ENCODE measurements at regions not wholly inside any gene's neighbourhood (a gene's known extent, or its start where the extent isn't known, plus 50 kb on each side); places are given as distances from the start of the nearest gene placed in this dataset.
"Not testable (repeated sequence)": the region's sequence is repeated elsewhere in the genome, so short reads cannot be mapped to it uniquely, and the experiment has no call there.

GRCh38 chr21:22806278-22806677, 1808.1 kb downstream of the NCAM2 start:
- no peak overlapping the region for H3K4me3 ChIP-seq (ENCODE audit: low read depth, low read length)
- TF ChIP-seq, protein P1, sequence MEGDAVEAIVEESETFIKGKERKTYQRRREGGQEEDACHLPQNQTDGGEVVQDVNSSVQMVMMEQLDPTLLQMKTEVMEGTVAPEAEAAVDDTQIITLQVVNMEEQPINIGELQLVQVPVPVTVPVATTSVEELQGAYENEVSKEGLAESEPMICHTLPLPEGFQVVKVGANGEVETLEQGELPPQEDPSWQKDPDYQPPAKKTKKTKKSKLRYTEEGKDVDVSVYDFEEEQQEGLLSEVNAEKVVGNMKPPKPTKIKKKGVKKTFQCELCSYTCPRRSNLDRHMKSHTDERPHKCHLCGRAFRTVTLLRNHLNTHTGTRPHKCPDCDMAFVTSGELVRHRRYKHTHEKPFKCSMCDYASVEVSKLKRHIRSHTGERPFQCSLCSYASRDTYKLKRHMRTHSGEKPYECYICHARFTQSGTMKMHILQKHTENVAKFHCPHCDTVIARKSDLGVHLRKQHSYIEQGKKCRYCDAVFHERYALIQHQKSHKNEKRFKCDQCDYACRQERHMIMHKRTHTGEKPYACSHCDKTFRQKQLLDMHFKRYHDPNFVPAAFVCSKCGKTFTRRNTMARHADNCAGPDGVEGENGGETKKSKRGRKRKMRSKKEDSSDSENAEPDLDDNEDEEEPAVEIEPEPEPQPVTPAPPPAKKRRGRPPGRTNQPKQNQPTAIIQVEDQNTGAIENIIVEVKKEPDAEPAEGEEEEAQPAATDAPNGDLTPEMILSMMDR (IDR thresholded peaks at IDR 0.05; ENCODE audit: low read depth, low read length) = no peak

DNA sequence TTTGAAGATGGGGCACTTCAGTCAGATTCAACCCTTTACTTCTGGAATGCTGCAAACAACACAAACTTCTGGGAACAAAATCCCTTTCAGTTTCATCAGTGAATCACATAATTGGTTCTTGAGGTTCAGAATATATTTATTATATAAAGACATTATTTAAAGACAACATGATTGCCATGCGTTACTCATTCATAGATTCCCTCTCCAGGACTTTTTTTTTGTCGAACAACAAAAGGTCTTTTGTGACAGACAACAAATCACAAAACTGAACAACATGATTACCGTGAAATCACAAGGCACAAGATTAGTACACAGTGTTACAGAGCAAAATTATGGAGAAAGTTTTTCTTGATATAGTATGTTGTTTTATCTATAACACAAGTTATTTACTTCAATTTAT, 1815.0 kb downstream of the NCAM2 start:
- H3K4me3 ChIP-seq (ENCODE audit: low read depth, low read length) = no peak overlapping the region
- TF ChIP-seq, protein P1 (IDR thresholded peaks at IDR 0.05; ENCODE audit: low read depth, low read length) = no peak

GRCh38 chr21:22818681-22819485, 1820.7 kb downstream of the NCAM2 start:
- not testable (repeated sequence) for H3K4me3 ChIP-seq (ENCODE audit: low read depth, low read length)

GRCh38 chr21:22827422-22827821, 1829.2 kb downstream of the NCAM2 start:
- TF ChIP-seq, protein P1 (IDR thresholded peaks at IDR 0.05; ENCODE audit: low read depth, low read length) = no peak
- H3K4me3 ChIP-seq (ENCODE audit: low read depth, low read length) = no peak overlapping the region

DNA sequence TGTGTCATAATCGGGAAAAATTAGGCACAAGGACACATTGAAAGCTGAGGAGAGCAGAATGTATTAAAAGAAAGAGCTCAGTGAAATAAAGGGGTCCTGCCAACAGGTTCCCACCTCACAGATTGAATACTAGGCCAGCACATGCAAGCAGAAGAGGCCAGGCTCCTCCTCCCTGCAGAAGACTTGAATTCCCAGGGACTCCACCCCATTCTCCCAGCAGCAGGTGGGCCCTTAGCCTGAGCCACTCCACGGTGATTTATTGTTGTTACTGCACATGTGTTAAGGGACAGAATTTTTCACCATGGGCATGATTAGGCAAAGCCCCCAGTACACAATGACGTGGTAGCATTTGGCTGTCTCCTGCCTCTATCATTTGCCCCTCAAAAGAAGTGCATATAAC, 1844.7 kb downstream of the NCAM2 start:
- TF ChIP-seq, protein P1 (IDR thresholded peaks at IDR 0.05; ENCODE audit: low read depth, low read length) = no peak

GRCh38 chr21:22855581-22855980, 1857.4 kb downstream of the NCAM2 start:
- TF ChIP-seq, protein P1 (IDR thresholded peaks at IDR 0.05; ENCODE audit: low read depth, low read length) = no peak
- H3K4me3 ChIP-seq (ENCODE audit: low read depth, low read length) = no peak overlapping the region

More for the DNA sequence above, 1844.7 kb downstream of the NCAM2 start:
- H3K4me3 ChIP-seq (ENCODE audit: low read depth, low read length) = no peak overlapping the region

DNA sequence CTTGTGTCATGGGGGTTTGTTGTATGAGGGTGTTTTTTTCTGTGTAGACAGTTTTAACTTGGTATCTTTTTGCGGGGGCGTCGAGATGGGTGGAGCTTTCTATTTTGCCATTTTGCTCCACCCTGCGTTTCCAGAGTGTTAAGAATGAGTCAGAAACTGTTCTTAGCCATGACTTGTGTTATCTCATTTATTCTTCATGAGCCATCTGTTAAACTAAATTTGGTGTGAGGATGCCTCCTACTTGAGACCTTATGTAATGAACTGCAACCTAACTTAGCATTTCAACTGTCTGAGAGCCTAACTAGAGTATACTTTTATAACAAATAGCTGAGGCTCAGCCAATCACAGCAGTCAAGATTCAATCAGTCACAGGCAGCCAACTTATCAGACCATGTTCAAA, 1873.5 kb downstream of the NCAM2 start:
- no peak overlapping the region for H3K4me3 ChIP-seq (ENCODE audit: low read depth, low read length)
- TF ChIP-seq, protein P1 (IDR thresholded peaks at IDR 0.05; ENCODE audit: low read depth, low read length) = no peak

DNA sequence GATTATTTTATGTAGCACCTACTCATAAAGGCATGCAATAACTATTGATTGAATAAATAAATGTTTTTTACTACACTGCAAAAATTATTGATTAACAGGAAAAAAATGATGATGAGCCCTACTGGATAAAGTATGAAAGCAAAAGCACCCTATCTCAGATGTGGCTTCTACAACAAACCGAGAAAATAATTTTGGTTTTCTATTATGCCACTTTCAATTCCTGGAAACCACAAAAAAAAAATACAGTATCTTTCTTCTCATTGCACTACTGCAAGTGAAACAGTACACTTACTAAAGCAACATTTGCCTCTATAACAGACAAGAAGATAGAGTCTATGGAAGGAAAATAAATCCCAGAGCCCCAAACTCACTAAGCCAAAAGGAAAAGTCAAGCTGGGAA, 1882.4 kb downstream of the NCAM2 start:
- H3K4me3 ChIP-seq (ENCODE audit: low read depth, low read length) = no peak overlapping the region
- TF ChIP-seq, protein P1 (IDR thresholded peaks at IDR 0.05; ENCODE audit: low read depth, low read length) = no peak

All from WI38 (cell line).